Vagina (tissue), 2 donors: ENCODE measurements at regions not wholly inside any gene's neighbourhood (a gene's known extent, or its start where the extent isn't known, plus 50 kb on each side); places are given as distances from the start of the nearest gene placed in this dataset.

Experiments
- DNase-seq, 2 donors: peaks; one replicate each; pipeline ENCODE4 v3.0.0-alpha.2; 2017; ENCODE audit errors: extremely low spot score in 2 of 2
- H3K27ac ChIP-seq: fragments of 200-600 bp; sonication (generic); one replicate; pipeline ENCODE4 v1.5.1; 2019
- H3K27me3 ChIP-seq: fragments of 200-600 bp; sonication (generic); one replicate; pipeline ENCODE4 v1.5.1; 2019
- H3K36me3 ChIP-seq, 2 donors: fragments of 200-600 bp; sonication (generic); one replicate each; pipeline ENCODE4 v1.5.1; 2017 to 2019
- H3K4me1 ChIP-seq: fragments of 200-600 bp; sonication (generic); one replicate; pipeline ENCODE4 v1.5.1; 2019
- H3K4me3 ChIP-seq, 2 donors: fragments of 200-600 bp; sonication (generic); 1 replicate in 1 of 2; 2 replicates in 1 of 2; pipeline ENCODE4 v1.5.1; 2016 to 2019
- H3K9me3 ChIP-seq: fragments of 200-600 bp; sonication (generic); one replicate; pipeline ENCODE4 v1.5.1; 2019
- CTCF ChIP-seq, 3 experiments: fragments of 450-650 bp in 2 of 3; fragments of 200-600 bp in 1 of 3; sonication (generic) in 1 of 3; IDR thresholded peaks; one replicate each; pipeline ENCODE4 v1.5.1; 2017 to 2019; ENCODE audit warnings: antibody characterized with exemption in 3 of 3, mild to moderate bottlenecking in 2 of 3, moderate library complexity in 2 of 3
- POLR2A ChIP-seq, 2 donors: fragments of 450-650 bp; IDR thresholded peaks; one replicate each; pipeline ENCODE4 v1.6.1; 2017; ENCODE audit warnings: antibody characterized with exemption in 2 of 2, mild to moderate bottlenecking in 2 of 2, moderate library complexity in 2 of 2
- POLR2AphosphoS5 ChIP-seq, 2 donors: sonication (generic); formaldehyde crosslinking; IDR thresholded peaks; one replicate each; pipeline ENCODE4 v1.9.0; 2017; ENCODE audit warnings: antibody characterized with exemption in 2 of 2, mild to moderate bottlenecking in 2 of 2, low read depth in 1 of 2; ENCODE audit not compliant: insufficient read depth in 1 of 2
- intact Hi-C: fragments of 100-400 bp; cut with DNase I; formaldehyde crosslinking; loops from one replicate; pipeline ENCODE4 v1.15.1; 2023

- Histone ChIP-seq H3K27me3 (no peaks in the 10 kb centered on the region), H3K27ac (no peak overlapping the region), H3K4me1 (no peaks in the 10 kb centered on the region), H3K4me3 (no peak overlapping the region), H3K9me3 (no peaks in the 10 kb centered on the region), H3K36me3 (no peaks in the 10 kb centered on the region)
- TF ChIP-seq POLR2AphosphoS5 (IDR thresholded peaks at IDR 0.05; ENCODE audit: insufficient read depth in 1 of 2, low read depth in 1 of 2) (no peak), POLR2A (IDR thresholded peaks at IDR 0.05) (no peak), CTCF (IDR thresholded peaks at IDR 0.05) (no peak)
- intact Hi-C loops = no loop called here
- no peak for DNase-seq
Observed at GRCh38 chr12:13509740-13510139, 313.2 kb downstream of the EMP1 start.

DNA sequence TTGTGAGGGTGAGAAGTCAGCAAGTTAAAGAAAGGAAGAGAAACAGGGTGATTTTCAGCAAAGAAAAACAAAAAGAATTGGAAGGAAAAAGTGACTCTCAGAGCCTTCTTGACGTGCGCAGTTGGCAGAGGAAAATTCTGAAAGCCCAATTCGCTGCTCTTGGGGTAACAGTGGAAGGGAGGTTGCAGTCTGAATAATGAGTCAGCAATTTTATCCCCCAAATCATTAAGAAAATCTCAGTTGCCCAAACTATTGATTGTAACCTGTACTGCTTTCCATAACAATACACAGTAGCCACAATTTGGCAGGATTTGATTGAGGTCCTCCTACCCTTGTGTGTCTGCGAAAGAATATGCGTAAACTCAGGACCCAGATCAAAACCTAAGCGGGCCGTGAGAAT is 309.1 kb downstream of the EMP1 start:
- H3K4me3 ChIP-seq = no peak overlapping the region
- TF ChIP-seq CTCF (IDR thresholded peaks at IDR 0.05) (no peak), POLR2AphosphoS5 (IDR thresholded peaks at IDR 0.05; ENCODE audit: insufficient read depth in 1 of 2, low read depth in 1 of 2) (no peak), POLR2A (IDR thresholded peaks at IDR 0.05) (no peak)
- H3K4me1 ChIP-seq = no peaks in the 10 kb centered on the region
- no peak for DNase-seq
- no peaks in the 10 kb centered on the region for H3K27me3 ChIP-seq
- intact Hi-C loops = no loop called here
- no peak overlapping the region for H3K27ac ChIP-seq
- H3K36me3 ChIP-seq = no peaks in the 10 kb centered on the region
- no peaks in the 10 kb centered on the region for H3K9me3 ChIP-seq

GRCh38 chr12:13505224-13505623 is 308.7 kb downstream of the EMP1 start:
- Histone ChIP-seq H3K4me3 (no peak overlapping the region), H3K36me3 (no peaks in the 10 kb centered on the region), H3K4me1 (no peaks in the 10 kb centered on the region), H3K9me3 (no peaks in the 10 kb centered on the region), H3K27ac (no peak overlapping the region), H3K27me3 (no peaks in the 10 kb centered on the region)
- DNase-seq = no peak
- intact Hi-C loops = no loop called here
- TF ChIP-seq POLR2AphosphoS5 (IDR thresholded peaks at IDR 0.05; ENCODE audit: insufficient read depth in 1 of 2, low read depth in 1 of 2) (no peak), CTCF (IDR thresholded peaks at IDR 0.05) (no peak), POLR2A (IDR thresholded peaks at IDR 0.05) (no peak)

DNA sequence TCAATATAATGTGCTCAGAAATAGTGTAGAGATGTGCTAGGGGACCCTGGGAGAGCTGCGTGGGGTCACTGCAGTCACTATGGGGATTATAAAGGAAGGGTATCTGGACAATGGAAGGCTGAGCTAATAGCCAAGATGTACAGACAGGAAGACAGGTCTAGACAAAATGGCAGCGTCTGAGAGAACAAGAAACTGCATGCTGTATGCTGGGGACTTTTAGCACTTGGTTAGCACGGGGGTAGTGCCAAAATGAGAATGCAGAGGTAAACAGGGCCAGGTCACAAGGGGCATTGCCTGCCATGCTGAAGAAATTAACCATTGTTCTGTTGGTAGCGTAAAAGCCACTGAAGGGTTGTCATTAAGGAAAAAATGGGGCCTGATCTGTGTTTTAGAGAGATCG is 308.2 kb downstream of the EMP1 start:
- DNase-seq = no peak
- no peak overlapping the region for H3K27ac ChIP-seq
- intact Hi-C loops = no loop called here
- no peaks in the 10 kb centered on the region for H3K27me3 ChIP-seq
- H3K36me3 ChIP-seq = no peaks in the 10 kb centered on the region
- no peaks in the 10 kb centered on the region for H3K9me3 ChIP-seq
- H3K4me3 ChIP-seq = no peak overlapping the region
- H3K4me1 ChIP-seq = no peaks in the 10 kb centered on the region
- TF ChIP-seq POLR2A (IDR thresholded peaks at IDR 0.05) (no peak), POLR2AphosphoS5 (IDR thresholded peaks at IDR 0.05; ENCODE audit: insufficient read depth in 1 of 2, low read depth in 1 of 2) (no peak), CTCF (IDR thresholded peaks at IDR 0.05) (no peak)

- Histone ChIP-seq H3K36me3 (no peaks in the 10 kb centered on the region), H3K4me1 (no peaks in the 10 kb centered on the region), H3K4me3 (no peak overlapping the region), H3K9me3 (no peaks in the 10 kb centered on the region), H3K27ac (no peak overlapping the region), H3K27me3 (no peaks in the 10 kb centered on the region)
- DNase-seq = no peak
- TF ChIP-seq CTCF (IDR thresholded peaks at IDR 0.05) (no peak), POLR2A (IDR thresholded peaks at IDR 0.05) (no peak), POLR2AphosphoS5 (IDR thresholded peaks at IDR 0.05; ENCODE audit: insufficient read depth in 1 of 2, low read depth in 1 of 2) (no peak)
- intact Hi-C loops = no loop called here
Observed at GRCh38 chr12:13504074-13504473, 307.5 kb downstream of the EMP1 start.
